Calu3 (cell line): ENCODE measurements at regions not wholly inside any gene's neighbourhood (a gene's known extent, or its start where the extent isn't known, plus 50 kb on each side); places are given as distances from the start of the nearest gene placed in this dataset.

Experiments
- BruUV-seq: library from RNA; stranded (reverse); fragments of 400-500 nt; replicated peaks from 2 replicates; lab custom pipeline; 2021; lab: Mats Ljungman, UMichigan
- CTCF ChIA-PET: fragments of 300-600 bp; sonication (Branson Sonifier 250); formaldehyde crosslinking; loops from one replicate; lab custom pipeline; 2022; ENCODE audit warnings: antibody characterized with exemption; lab: Charles Lee
- DNase-seq: peaks from one replicate; pipeline ENCODE4 v3.0.0; 2022
- H3K27ac Mint-ChIP-seq: one replicate; pipeline ENCODE4 v1.8.0; 2022; ENCODE audit warnings: mixed read lengths; ENCODE audit not compliant: unreplicated experiment
- H3K27me3 Mint-ChIP-seq: one replicate; pipeline ENCODE4 v1.8.0; 2022; ENCODE audit warnings: mixed read lengths; ENCODE audit not compliant: unreplicated experiment
- H3K36me3 Mint-ChIP-seq: one replicate; pipeline ENCODE4 v1.8.0; 2022; ENCODE audit warnings: mild to moderate bottlenecking, moderate library complexity, mixed read lengths; ENCODE audit not compliant: insufficient read depth, unreplicated experiment
- H3K4me1 Mint-ChIP-seq: one replicate; pipeline ENCODE4 v1.8.0; 2022; ENCODE audit warnings: mild to moderate bottlenecking, low read depth, mixed read lengths; ENCODE audit not compliant: unreplicated experiment
- H3K4me3 Mint-ChIP-seq: one replicate; pipeline ENCODE4 v1.8.0; 2022; ENCODE audit warnings: mild to moderate bottlenecking, low read depth, moderate library complexity, mixed read lengths; ENCODE audit not compliant: unreplicated experiment
- H3K9me3 Mint-ChIP-seq: one replicate; pipeline ENCODE4 v1.8.0; 2022; ENCODE audit warnings: low read depth, mixed read lengths; ENCODE audit not compliant: unreplicated experiment
- CTCF ChIP-seq: fragments of 200-600 bp; IDR thresholded peaks from one replicate; pipeline ENCODE4 v1.8.0; 2022; ENCODE audit warnings: antibody characterized with exemption; ENCODE audit not compliant: unreplicated experiment
- intact Hi-C: fragments of 100-400 bp; cut with micrococcal nuclease; formaldehyde crosslinking; loops from one replicate; pipeline ENCODE4 v1.10.0; 2022; ENCODE audit not compliant: unreplicated experiment

GRCh38 chr5:9782826-9783560 is 152.8 kb upstream of the TAS2R1 start:
- BruUV-seq = no TSS peak
- CTCF ChIA-PET = no interaction called here
- H3K4me3 Mint-ChIP-seq = no peak overlapping the region
- no peak for DNase-seq
- H3K27ac Mint-ChIP-seq = no peak overlapping the region
- H3K27me3 Mint-ChIP-seq = peaks cover 51% of the 10 kb centered on the region
- H3K9me3 Mint-ChIP-seq = peaks cover 7% of the 10 kb centered on the region
- H3K4me1 Mint-ChIP-seq = no peaks in the 10 kb centered on the region
- no peak for TF ChIP-seq CTCF
- intact Hi-C loops = no loop called here
- H3K36me3 Mint-ChIP-seq = no peaks in the 10 kb centered on the region

GRCh38 chr5:9781890-9782289 is 151.7 kb upstream of the TAS2R1 start:
- Mint-ChIP-seq H3K9me3 (peaks cover 7% of the 10 kb centered on the region), H3K36me3 (no peaks in the 10 kb centered on the region), H3K4me1 (no peaks in the 10 kb centered on the region), H3K27ac (no peak overlapping the region), H3K27me3 (peaks cover 40% of the 10 kb centered on the region), H3K4me3 (no peak overlapping the region)
- TF ChIP-seq CTCF = no peak
- no peak for DNase-seq
- CTCF ChIA-PET = no interaction called here
- intact Hi-C loops = no loop called here
- BruUV-seq = no TSS peak

GRCh38 chr5:9781275-9781674 is 151.1 kb upstream of the TAS2R1 start:
- Mint-ChIP-seq H3K36me3 (no peaks in the 10 kb centered on the region), H3K4me3 (no peak overlapping the region), H3K27me3 (peaks cover 38% of the 10 kb centered on the region), H3K27ac (no peak overlapping the region), H3K4me1 (no peaks in the 10 kb centered on the region), H3K9me3 (peaks cover 7% of the 10 kb centered on the region)
- CTCF ChIA-PET = no interaction called here
- DNase-seq = no peak
- BruUV-seq = no TSS peak
- TF ChIP-seq CTCF = no peak
- intact Hi-C loops = no loop called here

- Mint-ChIP-seq H3K9me3 (peaks cover 7% of the 10 kb centered on the region), H3K4me3 (no peak overlapping the region), H3K4me1 (no peaks in the 10 kb centered on the region), H3K27ac (no peak overlapping the region), H3K36me3 (no peaks in the 10 kb centered on the region), H3K27me3 (peaks cover 38% of the 10 kb centered on the region)
- BruUV-seq = no TSS peak
- CTCF ChIA-PET = no interaction called here
- no peak for DNase-seq
- TF ChIP-seq CTCF = no peak
- intact Hi-C loops = no loop called here
These were observed 150.3 kb upstream of the TAS2R1 start for GRCh38 chr5:9780501-9780900.
